ENCODE measurements at regions not wholly inside any gene's neighbourhood (a gene's known extent, or its start where the extent isn't known, plus 50 kb on each side); places are given as distances from the start of the nearest gene placed in this dataset.

GRCh38 chr6:115001731-115002350, 659.0 kb upstream of the HS3ST5 start:
- no peak for DNase-seq
- no peak overlapping the region for H3K4me2 ChIP-seq (ENCODE audit: low read depth, low read length, poor library complexity, severe bottlenecking)

DNA sequence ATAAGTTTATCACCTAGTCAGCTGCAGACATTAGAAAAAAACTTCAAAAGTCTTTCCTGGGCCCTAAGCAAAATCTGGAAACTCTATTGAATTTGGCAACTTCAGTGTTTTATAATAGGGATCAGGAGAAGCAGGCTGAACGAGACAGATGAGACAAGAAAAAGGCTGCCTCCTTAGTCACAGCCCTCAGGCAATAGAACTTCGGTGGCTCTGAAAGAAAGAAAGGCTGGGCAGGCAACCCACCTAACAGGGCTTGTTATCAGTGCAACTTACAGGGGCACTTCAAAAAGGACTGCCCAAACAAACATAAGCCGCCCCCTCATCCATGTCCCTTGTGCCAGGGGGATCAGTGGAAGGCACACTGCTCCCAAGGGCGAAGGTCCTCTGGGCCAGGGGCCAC, 657.9 kb upstream of the HS3ST5 start:
- no peak overlapping the region for H3K4me3 ChIP-seq (ENCODE audit: low read length)
- no peaks in the 10 kb centered on the region for H3K4me1 ChIP-seq (ENCODE audit: low read length)
- no peak for DNase-seq
- H3K27ac ChIP-seq (ENCODE audit: low read length): no peak overlapping the region
- H3K9me2 ChIP-seq (replicated peaks; ENCODE audit: insufficient read depth, low read length): no peaks in the 10 kb centered on the region
- H4K20me1 ChIP-seq (ENCODE audit: insufficient read depth, low read depth, low read length): no peaks in the 10 kb centered on the region
- H3K9ac ChIP-seq (ENCODE audit: low read length): no peak overlapping the region
- H3K9me3 ChIP-seq (ENCODE audit: low read length): peaks cover 4% of the 10 kb centered on the region; the same call in 1 of the 2 replicates
- no peaks in the 10 kb centered on the region for H3K27me3 ChIP-seq (ENCODE audit: low read length)
- no peaks in the 10 kb centered on the region for H3K79me2 ChIP-seq (ENCODE audit: low read length)
- no peak overlapping the region for H2AFZ ChIP-seq (ENCODE audit: low read length)
- no peak overlapping the region for H3K4me2 ChIP-seq (ENCODE audit: low read depth, low read length, poor library complexity, severe bottlenecking)
- H3K36me3 ChIP-seq (ENCODE audit: insufficient read depth, low read length): no peaks in the 10 kb centered on the region

More at GRCh38 chr6:115001731-115002350, 659.0 kb upstream of the HS3ST5 start:
- Histone ChIP-seq H3K9me3 (ENCODE audit: low read length) (peaks cover 4% of the 10 kb centered on the region; the same call in 1 of the 2 replicates), H3K9me2 (replicated peaks; ENCODE audit: insufficient read depth, low read length) (no peaks in the 10 kb centered on the region), H3K27ac (ENCODE audit: low read length) (no peak overlapping the region), H3K36me3 (ENCODE audit: insufficient read depth, low read length) (no peaks in the 10 kb centered on the region), H4K20me1 (ENCODE audit: insufficient read depth, low read depth, low read length) (no peaks in the 10 kb centered on the region), H3K4me1 (ENCODE audit: low read length) (no peaks in the 10 kb centered on the region), H3K27me3 (ENCODE audit: low read length) (no peaks in the 10 kb centered on the region), H3K9ac (ENCODE audit: low read length) (no peak overlapping the region), H3K4me3 (ENCODE audit: low read length) (no peak overlapping the region), H3K79me2 (ENCODE audit: low read length) (no peaks in the 10 kb centered on the region), H2AFZ (ENCODE audit: low read length) (no peak overlapping the region)

DNA sequence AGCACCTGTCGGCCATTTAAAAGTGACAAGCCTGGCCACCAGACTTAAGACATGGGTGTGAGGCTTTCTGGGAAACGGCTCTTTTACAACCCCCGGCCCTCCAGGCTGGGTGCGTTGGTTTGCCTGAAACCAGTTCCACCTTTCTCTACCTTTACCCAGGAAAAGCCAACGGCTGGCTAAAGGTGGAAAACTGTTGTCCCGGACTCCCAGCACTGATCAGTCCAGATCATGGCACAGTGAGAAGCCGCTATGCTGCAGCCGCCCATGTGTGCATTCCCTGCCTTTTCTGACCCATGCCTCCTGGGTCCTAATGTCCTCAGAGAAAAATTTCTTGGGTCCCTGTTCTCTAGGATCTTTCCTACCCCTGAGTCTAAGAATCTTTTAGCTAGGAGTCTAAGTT, 655.7 kb upstream of the HS3ST5 start:
- no peak overlapping the region for H3K4me2 ChIP-seq (ENCODE audit: low read depth, low read length, poor library complexity, severe bottlenecking)
- no peak overlapping the region for H2AFZ ChIP-seq (ENCODE audit: low read length)
- no peak overlapping the region for H3K9ac ChIP-seq (ENCODE audit: low read length)
- H3K79me2 ChIP-seq (ENCODE audit: low read length): no peaks in the 10 kb centered on the region
- H3K4me1 ChIP-seq (ENCODE audit: low read length): no peaks in the 10 kb centered on the region
- no peaks in the 10 kb centered on the region for H3K36me3 ChIP-seq (ENCODE audit: insufficient read depth, low read length)
- H3K27me3 ChIP-seq (ENCODE audit: low read length): no peaks in the 10 kb centered on the region
- H4K20me1 ChIP-seq (ENCODE audit: insufficient read depth, low read depth, low read length): no peaks in the 10 kb centered on the region
- H3K27ac ChIP-seq (ENCODE audit: low read length): no peak overlapping the region
- H3K9me2 ChIP-seq (replicated peaks; ENCODE audit: insufficient read depth, low read length): no peaks in the 10 kb centered on the region
- no peak for DNase-seq
- peaks cover 4% of the 10 kb centered on the region; the same call in 1 of the 2 replicates for H3K9me3 ChIP-seq (ENCODE audit: low read length)
- H3K4me3 ChIP-seq (ENCODE audit: low read length): no peak overlapping the region

GRCh38 chr6:114997813-114998292, 655.0 kb upstream of the HS3ST5 start:
- DNase-seq: no peak
- Histone ChIP-seq H3K79me2 (ENCODE audit: low read length) (no peaks in the 10 kb centered on the region), H3K9me2 (replicated peaks; ENCODE audit: insufficient read depth, low read length) (no peaks in the 10 kb centered on the region), H3K36me3 (ENCODE audit: insufficient read depth, low read length) (no peaks in the 10 kb centered on the region), H3K4me1 (ENCODE audit: low read length) (no peaks in the 10 kb centered on the region), H3K9ac (ENCODE audit: low read length) (no peak overlapping the region), H4K20me1 (ENCODE audit: insufficient read depth, low read depth, low read length) (no peaks in the 10 kb centered on the region), H3K4me2 (ENCODE audit: low read depth, low read length, poor library complexity, severe bottlenecking) (no peak overlapping the region), H3K27me3 (ENCODE audit: low read length) (no peaks in the 10 kb centered on the region), H2AFZ (ENCODE audit: low read length) (no peak overlapping the region), H3K9me3 (ENCODE audit: low read length) (peaks cover 4% of the 10 kb centered on the region; the same call in 1 of the 2 replicates), H3K4me3 (ENCODE audit: low read length) (no peak overlapping the region), H3K27ac (ENCODE audit: low read length) (no peak overlapping the region)

GRCh38 chr6:114995526-114995925, 652.7 kb upstream of the HS3ST5 start:
- no peak overlapping the region for H3K27ac ChIP-seq (ENCODE audit: low read length)
- peaks cover 1% of the 10 kb centered on the region; the same call in 1 of the 2 replicates for H3K9me3 ChIP-seq (ENCODE audit: low read length)
- no peaks in the 10 kb centered on the region for H4K20me1 ChIP-seq (ENCODE audit: insufficient read depth, low read depth, low read length)
- H2AFZ ChIP-seq (ENCODE audit: low read length): no peak overlapping the region
- DNase-seq: no peak
- H3K79me2 ChIP-seq (ENCODE audit: low read length): no peaks in the 10 kb centered on the region
- no peak overlapping the region for H3K9ac ChIP-seq (ENCODE audit: low read length)
- H3K36me3 ChIP-seq (ENCODE audit: insufficient read depth, low read length): no peaks in the 10 kb centered on the region
- H3K9me2 ChIP-seq (replicated peaks; ENCODE audit: insufficient read depth, low read length): no peaks in the 10 kb centered on the region
- H3K4me1 ChIP-seq (ENCODE audit: low read length): no peaks in the 10 kb centered on the region
- H3K4me2 ChIP-seq (ENCODE audit: low read depth, low read length, poor library complexity, severe bottlenecking): no peak overlapping the region
- H3K4me3 ChIP-seq (ENCODE audit: low read length): no peak overlapping the region
- H3K27me3 ChIP-seq (ENCODE audit: low read length): no peaks in the 10 kb centered on the region

DNA sequence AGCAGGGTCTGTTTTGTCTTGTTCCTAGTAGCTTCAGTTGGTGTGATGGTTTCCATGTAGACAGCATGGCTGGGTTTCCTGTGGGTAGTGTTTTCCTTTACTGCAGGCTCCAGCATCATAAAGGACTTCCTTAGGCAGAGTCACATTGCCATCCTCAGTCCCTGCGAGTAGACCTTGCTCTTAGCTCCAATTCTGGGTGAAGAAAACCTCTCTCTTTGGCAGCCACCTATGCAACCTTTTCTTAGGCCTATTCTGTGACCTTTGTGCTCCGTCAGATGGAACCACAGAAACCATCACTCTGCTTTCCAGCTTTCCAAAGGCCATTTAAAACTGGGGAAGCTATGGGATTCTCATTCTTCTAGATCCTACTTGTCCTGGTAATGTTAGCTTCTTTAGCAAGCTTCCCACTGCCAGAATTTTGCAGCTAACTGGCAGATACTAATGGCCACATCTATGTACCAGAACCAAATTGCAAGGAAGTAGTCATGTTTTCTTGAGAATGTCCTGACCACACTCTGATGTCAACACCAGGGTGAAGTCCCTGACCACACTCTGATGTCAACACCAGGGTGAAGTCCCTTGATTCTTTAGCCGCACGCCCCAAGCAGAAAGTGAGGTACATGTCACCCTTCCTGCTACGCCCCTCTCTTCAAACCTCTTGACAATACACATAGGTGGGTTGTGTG, 646.6 kb upstream of the HS3ST5 start:
- Histone ChIP-seq H3K4me1 (ENCODE audit: low read length) (no peaks in the 10 kb centered on the region), H3K4me2 (ENCODE audit: low read depth, low read length, poor library complexity, severe bottlenecking) (no peak overlapping the region), H2AFZ (ENCODE audit: low read length) (no peak overlapping the region), H3K9ac (ENCODE audit: low read length) (no peak overlapping the region), H3K4me3 (ENCODE audit: low read length) (no peak overlapping the region), H3K79me2 (ENCODE audit: low read length) (no peaks in the 10 kb centered on the region), H3K27me3 (ENCODE audit: low read length) (no peaks in the 10 kb centered on the region), H4K20me1 (ENCODE audit: insufficient read depth, low read depth, low read length) (no peaks in the 10 kb centered on the region), H3K36me3 (ENCODE audit: insufficient read depth, low read length) (no peaks in the 10 kb centered on the region), H3K27ac (ENCODE audit: low read length) (no peak overlapping the region), H3K9me3 (ENCODE audit: low read length) (peaks cover 4% of the 10 kb centered on the region), H3K9me2 (replicated peaks; ENCODE audit: insufficient read depth, low read length) (no peaks in the 10 kb centered on the region)
- DNase-seq: no peak

DNA sequence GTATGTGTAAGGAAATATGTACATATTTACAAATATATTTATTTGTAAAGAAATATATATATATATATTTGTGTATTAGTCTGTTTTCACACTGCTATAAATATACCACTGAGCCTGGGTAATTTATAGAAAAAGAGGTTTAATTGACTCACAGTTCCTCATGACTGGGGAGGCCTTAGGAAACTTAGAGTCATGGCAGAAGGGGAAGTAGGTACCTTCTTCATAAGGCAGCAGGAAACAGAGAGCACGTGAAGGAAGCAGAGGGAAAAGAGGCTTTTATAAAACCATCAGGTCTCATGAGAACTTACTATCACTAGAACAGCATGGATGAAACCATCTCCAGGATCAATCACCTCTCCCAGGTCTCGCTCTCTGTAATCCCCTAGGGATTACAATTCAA, 644.5 kb upstream of the HS3ST5 start:
- Histone ChIP-seq H4K20me1 (ENCODE audit: insufficient read depth, low read depth, low read length) (no peaks in the 10 kb centered on the region), H2AFZ (ENCODE audit: low read length) (no peak overlapping the region), H3K27ac (ENCODE audit: low read length) (no peak overlapping the region), H3K4me3 (ENCODE audit: low read length) (no peak overlapping the region), H3K9ac (ENCODE audit: low read length) (no peak overlapping the region), H3K79me2 (ENCODE audit: low read length) (no peaks in the 10 kb centered on the region), H3K9me2 (replicated peaks; ENCODE audit: insufficient read depth, low read length) (no peaks in the 10 kb centered on the region), H3K4me2 (ENCODE audit: low read depth, low read length, poor library complexity, severe bottlenecking) (no peak overlapping the region), H3K4me1 (ENCODE audit: low read length) (no peaks in the 10 kb centered on the region), H3K27me3 (ENCODE audit: low read length) (no peaks in the 10 kb centered on the region), H3K36me3 (ENCODE audit: insufficient read depth, low read length) (no peaks in the 10 kb centered on the region), H3K9me3 (ENCODE audit: low read length) (peaks cover 7% of the 10 kb centered on the region)
- DNase-seq: no peak

DNA sequence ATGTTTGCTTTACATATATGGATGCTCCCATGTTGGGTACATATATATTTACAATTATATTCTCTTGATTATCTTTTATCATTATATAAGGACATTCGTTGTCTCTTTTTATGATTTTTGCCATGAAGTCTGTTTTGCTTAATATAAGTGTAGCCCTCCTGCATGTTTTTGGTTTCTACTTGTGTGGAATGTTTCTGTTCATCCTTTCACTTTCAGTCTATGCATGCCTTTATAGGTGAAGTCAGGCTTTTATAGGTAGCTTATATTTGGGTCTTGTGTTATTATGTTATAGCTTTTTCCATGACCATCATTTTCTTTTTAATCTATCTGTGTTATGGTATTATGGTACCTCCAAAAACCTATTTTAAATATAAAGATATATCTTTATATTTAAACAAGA, 612.5 kb upstream of the HS3ST5 start:
- Histone ChIP-seq H3K4me2 (ENCODE audit: low read depth, low read length, poor library complexity, severe bottlenecking) (no peak overlapping the region), H3K79me2 (ENCODE audit: low read length) (no peaks in the 10 kb centered on the region), H4K20me1 (ENCODE audit: insufficient read depth, low read depth, low read length) (no peaks in the 10 kb centered on the region), H3K9me3 (ENCODE audit: low read length) (peaks cover 3% of the 10 kb centered on the region; the same call in 1 of the 2 replicates), H3K27ac (ENCODE audit: low read length) (no peak overlapping the region), H3K4me1 (ENCODE audit: low read length) (no peaks in the 10 kb centered on the region), H3K27me3 (ENCODE audit: low read length) (no peaks in the 10 kb centered on the region), H3K36me3 (ENCODE audit: insufficient read depth, low read length) (no peaks in the 10 kb centered on the region), H3K4me3 (ENCODE audit: low read length) (no peak overlapping the region), H3K9ac (ENCODE audit: low read length) (no peak overlapping the region), H3K9me2 (replicated peaks; ENCODE audit: insufficient read depth, low read length) (no peaks in the 10 kb centered on the region), H2AFZ (ENCODE audit: low read length) (no peak overlapping the region)
- DNase-seq: no peak

Data from Karpas-422 (cell line).